Cardiac muscle cell (in vitro differentiated cells and primary cell): ENCODE measurements at regions not wholly inside any gene's neighbourhood (a gene's known extent, or its start where the extent isn't known, plus 50 kb on each side); places are given as distances from the start of the nearest gene placed in this dataset.

Source experiments
- DNase-seq, 2 donors: peaks; one replicate each; pipeline versions ENCODE4 v3.0.0 to v3.0.0-alpha.2; 2010 to 2017; ENCODE audit warnings: low read depth in 1 of 2, low spot score in 1 of 2
- H3K27ac ChIP-seq: fragments of 200-600 bp; sonication (generic); 2 replicates; pipeline ENCODE4 v1.5.1; 2016
- H3K27me3 ChIP-seq: fragments of 200-600 bp; sonication (generic); 2 replicates; pipeline ENCODE4 v1.6.0; 2016; ENCODE audit warnings: control low read depth
- H3K36me3 ChIP-seq: fragments of 200-600 bp; sonication (generic); 2 replicates; pipeline ENCODE4 v1.5.1; 2016; ENCODE audit warnings: control low read depth
- H3K4me1 ChIP-seq: fragments of 200-600 bp; sonication (generic); 2 replicates; pipeline ENCODE4 v1.8.1; 2017; ENCODE audit warnings: low read depth, mild to moderate bottlenecking, mixed run types
- H3K4me3 ChIP-seq: fragments of 200-600 bp; sonication (generic); 2 replicates; pipeline ENCODE4 v1.5.1; 2016; ENCODE audit warnings: mild to moderate bottlenecking
- H3K9me3 ChIP-seq: fragments of 200-600 bp; sonication (generic); 2 replicates; pipeline ENCODE4 v1.5.1; 2017; ENCODE audit warnings: low read depth, mild to moderate bottlenecking, control low read depth
- TF ChIP-seq, protein P1 (sequence below): IDR thresholded peaks from 2 replicates; pipeline ENCODE4 v1.5.1; 2012; ENCODE audit warnings: low read depth, mild to moderate bottlenecking, low read length

DNA sequence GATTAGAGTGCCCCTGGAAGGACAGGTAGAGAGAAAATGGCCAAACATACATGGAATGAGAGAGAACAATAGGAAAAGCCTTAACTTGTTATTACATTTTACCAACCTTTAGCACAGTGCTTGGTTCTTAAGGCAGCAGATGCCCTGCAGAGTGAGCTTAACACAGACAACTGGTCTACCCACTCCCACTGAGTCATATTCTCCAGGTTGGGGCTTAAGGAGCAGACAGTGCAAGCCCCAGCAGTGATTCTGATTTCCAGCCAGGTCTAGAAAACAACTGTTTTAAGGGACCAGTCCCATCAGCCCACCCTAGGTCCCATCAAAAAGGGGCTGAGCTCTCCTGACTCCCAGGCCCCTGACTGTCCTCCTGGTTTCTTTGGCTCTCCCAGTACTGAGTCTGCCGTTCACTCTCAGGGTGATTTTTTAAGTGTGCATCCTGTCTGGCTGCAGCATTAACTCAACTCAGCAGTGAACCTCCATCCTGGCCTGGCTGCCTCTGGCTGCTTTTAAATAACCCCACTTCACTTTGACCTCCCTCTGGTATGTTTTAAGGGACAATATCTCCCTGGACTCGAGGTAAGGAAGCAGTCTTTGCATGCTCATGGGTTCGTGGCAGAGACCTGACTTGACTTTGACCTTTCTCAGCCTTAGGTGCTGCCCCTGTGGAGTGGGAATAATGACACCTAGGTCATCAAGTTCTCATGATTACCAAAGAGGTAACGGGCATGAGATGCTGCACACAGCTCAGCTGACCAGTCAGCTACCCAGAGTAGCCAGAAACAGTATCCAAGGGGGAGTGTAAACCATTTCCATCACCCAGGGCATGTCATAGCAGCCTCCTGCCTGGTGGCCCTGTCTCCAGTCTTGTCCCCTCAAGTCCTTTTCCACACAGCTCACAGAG lies 210.7 kb upstream of the PWP1 start:
- no peak overlapping the region for H3K4me3 ChIP-seq
- TF ChIP-seq, protein P1, sequence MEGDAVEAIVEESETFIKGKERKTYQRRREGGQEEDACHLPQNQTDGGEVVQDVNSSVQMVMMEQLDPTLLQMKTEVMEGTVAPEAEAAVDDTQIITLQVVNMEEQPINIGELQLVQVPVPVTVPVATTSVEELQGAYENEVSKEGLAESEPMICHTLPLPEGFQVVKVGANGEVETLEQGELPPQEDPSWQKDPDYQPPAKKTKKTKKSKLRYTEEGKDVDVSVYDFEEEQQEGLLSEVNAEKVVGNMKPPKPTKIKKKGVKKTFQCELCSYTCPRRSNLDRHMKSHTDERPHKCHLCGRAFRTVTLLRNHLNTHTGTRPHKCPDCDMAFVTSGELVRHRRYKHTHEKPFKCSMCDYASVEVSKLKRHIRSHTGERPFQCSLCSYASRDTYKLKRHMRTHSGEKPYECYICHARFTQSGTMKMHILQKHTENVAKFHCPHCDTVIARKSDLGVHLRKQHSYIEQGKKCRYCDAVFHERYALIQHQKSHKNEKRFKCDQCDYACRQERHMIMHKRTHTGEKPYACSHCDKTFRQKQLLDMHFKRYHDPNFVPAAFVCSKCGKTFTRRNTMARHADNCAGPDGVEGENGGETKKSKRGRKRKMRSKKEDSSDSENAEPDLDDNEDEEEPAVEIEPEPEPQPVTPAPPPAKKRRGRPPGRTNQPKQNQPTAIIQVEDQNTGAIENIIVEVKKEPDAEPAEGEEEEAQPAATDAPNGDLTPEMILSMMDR = no peak
- H3K36me3 ChIP-seq = no peaks in the 10 kb centered on the region
- no peak for DNase-seq
- H3K9me3 ChIP-seq = no peaks in the 10 kb centered on the region
- H3K27me3 ChIP-seq = peaks cover 8% of the 10 kb centered on the region
- H3K4me1 ChIP-seq = no peaks in the 10 kb centered on the region
- H3K27ac ChIP-seq = no peak overlapping the region

DNA sequence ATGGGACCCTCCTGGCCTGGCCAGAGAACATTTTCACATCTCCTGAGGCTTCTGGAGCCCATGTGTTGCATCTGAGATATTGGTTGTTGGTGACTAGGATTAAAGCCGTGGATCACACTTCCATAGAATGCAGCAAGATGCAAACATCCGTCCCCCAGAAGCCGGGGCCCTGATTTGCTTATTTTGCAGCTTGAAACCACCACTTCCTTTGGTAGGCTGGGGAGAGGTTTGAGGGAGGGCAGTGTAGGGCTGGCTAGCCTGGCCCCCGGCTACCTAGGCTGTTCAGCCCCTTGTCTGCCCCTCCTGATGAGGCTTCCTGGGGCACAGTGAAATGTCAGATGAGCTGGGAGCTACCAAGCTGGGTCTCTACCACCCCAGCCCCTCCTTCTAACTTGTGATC lies 209.7 kb upstream of the PWP1 start:
- H3K4me3 ChIP-seq = no peak overlapping the region
- H3K9me3 ChIP-seq = no peaks in the 10 kb centered on the region
- no peaks in the 10 kb centered on the region for H3K4me1 ChIP-seq
- H3K36me3 ChIP-seq = no peaks in the 10 kb centered on the region
- TF ChIP-seq, protein P1 = no peak
- no peak for DNase-seq
- H3K27me3 ChIP-seq = peaks cover 8% of the 10 kb centered on the region
- H3K27ac ChIP-seq = no peak overlapping the region

DNA sequence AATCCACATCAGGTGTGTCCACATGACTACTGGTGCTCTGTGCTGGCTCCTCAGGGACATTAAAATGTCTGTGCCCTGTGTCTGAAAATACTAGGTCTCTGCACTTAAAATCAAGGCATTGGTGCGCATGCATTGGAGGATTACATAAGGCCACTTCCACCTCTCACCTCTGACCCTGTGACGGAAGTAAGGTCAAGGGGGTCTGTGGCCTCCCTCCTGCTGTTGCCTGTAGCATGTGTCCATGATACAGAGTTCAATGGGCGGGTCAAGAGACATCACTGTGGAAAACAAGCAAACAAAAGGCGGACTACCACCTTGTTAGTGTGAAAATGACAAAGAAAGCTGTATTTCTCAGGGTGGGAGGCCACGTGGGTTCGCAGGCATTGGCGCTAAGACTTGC lies 208.6 kb upstream of the PWP1 start:
- Histone ChIP-seq H3K36me3 (no peaks in the 10 kb centered on the region), H3K27ac (no peak overlapping the region), H3K4me3 (no peak overlapping the region), H3K27me3 (peaks cover 8% of the 10 kb centered on the region), H3K9me3 (no peaks in the 10 kb centered on the region), H3K4me1 (no peaks in the 10 kb centered on the region)
- TF ChIP-seq, protein P1 = no peak
- no peak for DNase-seq

DNA sequence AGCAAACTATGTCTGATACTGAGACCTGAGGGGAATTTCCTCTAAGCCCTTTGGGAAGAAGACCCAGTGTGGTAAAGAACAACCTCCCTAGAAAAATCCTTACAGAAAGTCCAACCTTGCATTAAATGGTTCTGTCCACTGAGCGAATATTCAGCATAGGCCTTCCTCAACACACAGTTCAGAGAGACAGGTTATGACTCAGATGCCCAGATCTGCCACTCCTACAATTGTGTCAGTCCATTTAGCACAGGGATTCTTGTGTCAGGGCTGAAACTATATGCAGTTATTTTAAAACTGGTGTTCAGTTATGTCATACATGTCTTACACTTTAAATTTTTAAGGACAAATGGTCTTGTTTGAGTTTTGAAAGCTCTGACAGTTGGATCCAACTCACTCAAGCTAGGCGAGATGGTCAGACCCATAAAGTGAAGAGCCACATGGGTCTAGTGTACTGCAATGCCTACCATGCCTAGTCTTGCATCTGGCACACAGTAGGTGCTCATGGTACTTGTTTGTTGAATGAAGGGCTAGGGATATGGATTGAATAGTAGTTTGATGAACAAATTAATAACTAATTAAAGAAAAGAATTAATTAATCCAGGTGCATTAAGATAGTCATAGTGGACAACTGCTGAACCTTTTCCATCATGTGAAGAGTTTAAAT lies 207.5 kb upstream of the PWP1 start:
- Histone ChIP-seq H3K27ac (no peak overlapping the region), H3K36me3 (no peaks in the 10 kb centered on the region), H3K4me1 (no peaks in the 10 kb centered on the region), H3K27me3 (peaks cover 8% of the 10 kb centered on the region), H3K9me3 (no peaks in the 10 kb centered on the region), H3K4me3 (no peak overlapping the region)
- no peak for DNase-seq
- TF ChIP-seq, protein P1 = no peak

DNA sequence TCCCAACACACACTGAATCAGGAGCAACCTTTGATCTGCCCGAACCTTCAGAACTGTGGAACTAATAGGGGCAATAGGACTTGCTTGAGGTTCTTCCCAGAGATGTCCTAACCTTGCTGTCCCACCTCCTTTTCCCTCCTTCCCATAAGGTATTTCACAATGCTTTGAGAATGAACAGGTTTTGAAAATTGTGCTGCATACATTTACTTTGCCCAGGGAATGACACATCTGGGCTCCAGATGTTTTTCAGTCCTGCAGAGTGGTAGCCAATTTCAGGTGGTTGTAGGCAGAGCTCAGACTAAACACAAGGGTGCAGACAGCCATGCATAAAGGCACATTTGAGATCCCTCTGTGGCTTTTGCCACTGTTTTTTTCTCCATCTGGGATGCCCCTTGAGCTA lies 206.7 kb upstream of the PWP1 start:
- DNase-seq = no peak
- H3K36me3 ChIP-seq = no peaks in the 10 kb centered on the region
- H3K27me3 ChIP-seq = peaks cover 8% of the 10 kb centered on the region
- TF ChIP-seq, protein P1 = no peak
- H3K9me3 ChIP-seq = no peaks in the 10 kb centered on the region
- H3K4me1 ChIP-seq = no peaks in the 10 kb centered on the region
- H3K27ac ChIP-seq = no peak overlapping the region
- no peak overlapping the region for H3K4me3 ChIP-seq
